ENCODE measurements at regions not wholly inside any gene's neighbourhood (a gene's known extent, or its start where the extent isn't known, plus 50 kb on each side); places are given as distances from the start of the nearest gene placed in this dataset.
A peak's percentile ranks its signal among the peaks of the same experiment; 100 is the strongest.
"Not testable (repeated sequence)": the region's sequence is repeated elsewhere in the genome, so short reads cannot be mapped to it uniquely, and the experiment has no call there.

DNA sequence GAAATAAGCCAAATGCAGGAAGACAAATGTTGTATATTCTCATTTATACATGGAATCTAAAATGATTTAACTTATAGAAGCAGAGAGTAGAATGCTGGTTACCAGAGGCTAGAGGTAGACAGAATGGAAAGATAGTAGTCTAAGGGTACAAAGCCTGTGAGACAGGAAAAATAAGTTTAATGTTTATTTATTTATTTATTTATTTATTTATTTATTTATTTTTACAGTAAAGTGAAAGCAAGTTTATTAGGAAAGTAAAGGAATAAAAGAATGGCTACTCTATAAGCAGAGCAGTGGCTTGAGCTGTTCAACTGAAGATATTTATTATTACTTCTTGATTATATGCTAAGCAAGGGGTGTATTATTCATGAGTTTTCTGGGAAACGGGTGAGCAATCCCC is 203.2 kb downstream of the LAS1L start:
- no peak for DNase-seq (ENCODE audit: low spot score)

DNA sequence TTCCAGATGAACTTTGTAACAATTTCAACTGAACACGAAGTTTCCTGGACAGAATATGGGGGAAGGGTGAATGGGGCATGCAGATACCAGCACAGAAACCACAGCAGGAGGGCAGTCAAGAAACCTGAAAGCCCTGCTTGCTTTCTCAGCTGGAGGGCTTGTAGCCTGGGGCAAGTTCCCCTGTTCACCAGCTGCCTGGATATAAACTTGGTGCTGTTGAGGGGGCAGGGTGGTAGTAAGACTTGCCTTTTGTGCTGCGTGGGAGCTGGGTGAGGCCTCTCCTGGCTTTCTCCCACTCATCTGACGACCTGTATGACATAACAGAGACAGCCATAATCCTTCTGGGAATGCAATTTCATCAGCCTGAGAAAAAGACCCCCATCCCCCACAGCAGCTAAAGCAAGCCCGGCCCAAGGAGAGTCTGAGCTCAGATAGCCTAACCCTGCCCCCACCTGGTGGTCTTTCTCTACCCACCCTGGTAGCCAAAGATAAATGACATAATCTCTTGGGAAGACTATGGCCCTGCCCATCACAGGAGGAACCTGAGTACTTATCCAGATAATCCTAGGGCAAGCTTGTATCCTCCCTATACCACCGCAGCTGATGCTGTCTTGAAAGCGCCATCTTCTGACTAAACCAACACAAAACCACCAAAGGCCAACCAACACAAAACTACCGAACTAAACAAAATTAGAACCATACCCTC is 234.3 kb downstream of the LAS1L start:
- no peak for DNase-seq (ENCODE audit: low spot score)

DNA sequence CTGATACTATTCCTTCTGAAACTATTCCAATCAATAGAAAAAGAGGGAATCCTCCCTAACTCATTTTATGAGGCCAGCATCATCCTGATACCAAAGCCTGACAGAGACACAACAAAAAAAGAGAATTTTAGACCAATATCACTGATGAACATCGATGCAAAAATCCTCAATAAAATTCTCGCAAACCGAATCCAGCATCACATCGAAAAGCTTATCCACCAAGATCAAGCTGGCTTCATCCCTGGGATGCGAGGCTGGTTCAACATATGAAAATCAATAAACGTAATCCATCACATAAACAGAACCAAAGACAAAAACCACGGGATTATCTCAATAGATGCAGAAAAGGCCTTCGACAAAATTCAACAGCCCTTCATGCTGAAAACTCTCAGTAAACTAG is 251.7 kb downstream of the LAS1L start:
- not testable (repeated sequence) for DNase-seq (ENCODE audit: low spot score)

DNA sequence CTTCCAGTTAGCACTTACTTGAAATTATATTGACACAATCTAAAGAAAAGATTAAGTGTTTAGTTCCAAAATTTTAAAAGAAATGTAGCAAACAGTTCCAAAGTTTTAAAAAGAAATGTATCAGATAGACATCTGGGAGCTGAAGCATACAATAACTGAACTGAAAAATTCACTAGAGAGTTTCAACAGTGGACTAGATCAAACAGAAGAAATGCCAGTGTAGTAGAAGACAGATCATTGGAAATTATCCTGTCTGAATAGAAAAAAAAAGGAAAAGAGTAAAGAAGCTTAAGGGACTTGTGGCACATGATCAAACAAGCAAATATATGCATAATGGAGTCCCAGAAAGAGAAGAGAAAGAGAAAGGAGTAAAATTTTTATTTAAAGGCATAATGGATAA is 261.4 kb downstream of the LAS1L start:
- no peak for DNase-seq (ENCODE audit: low spot score)

DNA sequence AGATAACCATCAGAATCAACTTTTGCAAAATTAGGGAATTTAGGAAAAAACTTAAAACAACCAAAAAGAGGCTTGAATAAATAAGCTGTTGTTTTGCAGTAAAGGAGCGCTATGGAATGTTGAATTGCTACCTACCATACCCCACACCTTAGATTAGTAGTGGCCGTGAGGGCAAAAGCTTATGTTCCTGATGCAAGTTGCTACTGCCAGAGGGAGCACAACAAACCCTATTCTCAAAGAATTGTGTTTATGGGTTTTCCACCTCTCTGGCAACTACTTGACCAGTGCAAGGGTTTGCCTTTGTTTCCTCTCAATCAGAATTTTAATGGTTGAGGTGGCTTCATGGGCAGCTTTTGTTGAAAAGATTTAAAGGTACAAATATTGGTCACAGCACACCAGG is 268.1 kb downstream of the LAS1L start:
- no peak for DNase-seq (ENCODE audit: low spot score)

DNA sequence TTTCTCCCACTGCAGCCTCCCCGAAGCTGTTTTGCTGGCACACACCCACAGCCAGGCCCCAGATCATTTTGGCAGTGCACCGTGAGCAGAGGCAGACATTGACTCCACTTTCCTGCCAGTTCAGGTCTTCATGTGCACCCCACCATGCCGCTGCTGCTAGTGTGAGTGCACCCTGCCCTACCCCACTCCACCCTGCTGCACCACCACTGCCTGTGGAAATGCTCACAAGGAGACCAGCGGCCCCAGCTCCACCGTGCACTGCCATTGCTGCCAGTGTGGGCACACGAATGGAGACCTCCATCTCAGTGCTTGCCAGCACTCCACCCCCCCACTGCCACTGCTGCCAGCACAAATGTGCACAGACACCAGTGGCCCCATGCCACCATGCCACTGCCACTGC is 277.6 kb upstream of the ZC4H2 start:
- no peak for DNase-seq (ENCODE audit: low spot score)

DNA sequence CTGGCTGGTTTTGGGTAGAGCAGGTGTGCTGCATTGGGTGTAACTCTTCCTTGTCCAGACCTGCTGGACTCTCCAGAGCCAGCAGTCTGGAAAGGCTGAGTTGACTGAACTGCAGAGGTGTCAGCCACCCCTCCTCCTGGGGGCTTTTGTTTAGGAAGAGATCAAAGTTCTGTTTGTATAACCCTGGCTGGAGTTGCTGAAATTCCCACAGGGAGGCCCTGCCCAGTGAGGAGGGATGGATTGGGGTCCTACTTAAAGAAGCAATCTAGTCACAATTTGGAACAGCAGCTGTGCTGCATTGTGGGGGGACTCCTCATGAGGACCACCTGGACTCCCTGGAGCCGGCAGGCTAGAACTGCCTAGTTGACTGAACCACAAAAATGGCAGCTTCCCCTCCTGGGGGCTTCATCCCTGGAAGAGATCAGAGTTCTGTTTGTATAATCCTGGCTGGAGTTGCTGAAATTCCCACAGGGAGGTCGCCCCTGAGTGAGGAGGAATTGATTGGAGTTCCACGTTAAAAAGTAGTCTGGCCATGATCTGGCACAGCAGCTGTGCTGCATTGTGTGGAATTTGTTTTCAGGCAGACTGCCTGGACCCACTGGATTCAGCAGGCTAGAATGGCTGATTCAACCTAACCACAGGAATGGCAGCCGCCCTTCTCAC is 264.9 kb upstream of the ZC4H2 start:
- DNase-seq (ENCODE audit: low spot score) = peak; percentile 5

DNA sequence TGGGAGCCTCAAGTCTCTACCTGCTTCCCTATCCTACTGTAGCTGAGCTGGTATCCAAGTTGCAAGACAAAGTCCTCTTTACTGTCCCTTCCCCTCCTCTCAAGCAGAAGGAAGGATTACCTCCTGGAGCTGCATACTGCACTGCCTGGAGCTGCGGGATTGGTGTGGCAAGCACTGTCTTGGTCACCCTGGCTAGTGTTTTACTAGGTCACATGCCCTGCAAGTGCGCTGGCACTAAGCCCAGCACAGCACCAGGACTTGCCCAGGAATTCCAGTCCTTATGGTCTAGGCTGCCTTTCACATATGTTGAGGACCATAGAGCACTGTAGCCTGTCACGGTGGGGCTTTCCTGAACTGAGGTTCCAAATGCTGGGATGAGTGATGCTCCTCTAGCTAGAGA is 227.3 kb upstream of the ZC4H2 start:
- no peak for DNase-seq (ENCODE audit: low spot score)

DNA sequence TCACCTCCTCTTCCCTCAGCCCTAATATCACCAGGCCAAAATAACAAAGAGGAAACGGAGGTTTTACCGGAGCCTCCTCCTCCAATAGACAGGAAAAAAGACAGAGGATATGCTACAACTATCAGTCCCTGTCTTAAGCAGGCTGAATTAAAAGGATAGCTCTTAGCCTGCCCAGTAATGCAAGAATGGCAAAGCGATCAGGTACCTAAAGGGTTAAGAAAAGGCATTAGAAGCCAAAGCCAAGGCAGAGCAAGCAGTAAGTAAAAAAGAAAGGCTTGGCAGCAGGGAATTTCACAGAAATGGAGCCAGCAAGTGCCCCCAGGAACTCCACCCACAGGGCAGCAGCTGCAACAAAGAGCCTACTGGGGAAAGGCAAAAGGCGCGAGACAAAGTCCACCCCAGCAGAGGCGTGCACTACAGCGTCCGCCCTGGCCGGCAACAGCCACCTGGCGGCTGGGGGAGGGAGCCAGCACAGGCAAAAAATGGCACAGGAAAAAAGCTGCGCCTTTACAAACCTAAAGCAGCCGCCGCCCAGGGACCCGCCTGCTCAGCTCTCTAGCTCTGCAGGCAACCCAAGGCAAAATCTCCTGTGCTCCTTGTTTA is 220.6 kb upstream of the ZC4H2 start:
- DNase-seq (ENCODE audit: low spot score) = peak; percentile 9

DNA sequence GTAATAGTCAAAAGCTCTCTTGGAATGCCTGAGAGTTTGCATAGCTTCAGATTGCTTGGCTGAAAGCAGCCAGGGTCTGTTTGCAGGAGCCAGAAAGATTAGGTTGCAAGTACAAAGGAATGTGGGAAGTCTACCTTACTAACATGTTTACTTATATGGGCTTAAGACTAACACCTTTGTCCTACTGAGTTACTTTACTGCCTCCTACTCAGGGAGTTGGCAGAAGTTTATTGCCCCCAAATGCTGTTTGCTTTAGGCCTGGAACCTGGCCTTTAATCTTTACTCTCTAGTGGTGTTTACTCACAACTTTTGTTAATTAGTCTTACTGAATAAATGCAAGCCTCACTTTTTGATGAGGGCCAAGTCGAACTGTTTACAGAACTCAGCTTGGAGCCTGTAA is 219.4 kb upstream of the ZC4H2 start:
- DNase-seq (ENCODE audit: low spot score) = no peak

DNA sequence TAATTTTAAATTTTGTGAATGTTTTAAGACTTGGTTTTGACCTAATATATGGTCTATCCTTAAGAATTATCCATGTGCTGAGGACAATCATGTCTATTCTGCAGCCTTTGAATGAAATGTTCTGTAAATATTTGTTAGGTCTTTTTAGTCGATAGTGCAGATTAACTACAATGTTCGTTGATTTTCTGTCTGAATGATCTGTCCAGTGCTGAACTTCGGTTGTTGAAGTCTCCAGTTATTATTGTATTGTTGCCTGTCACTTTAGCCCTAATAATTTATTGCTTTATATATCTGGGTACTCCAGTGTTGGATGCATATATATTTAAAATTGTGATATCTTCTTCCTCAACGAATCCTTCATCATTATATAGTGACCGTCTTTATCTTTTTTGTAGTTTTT is 218.3 kb upstream of the ZC4H2 start:
- no peak for DNase-seq (ENCODE audit: low spot score)

DNA sequence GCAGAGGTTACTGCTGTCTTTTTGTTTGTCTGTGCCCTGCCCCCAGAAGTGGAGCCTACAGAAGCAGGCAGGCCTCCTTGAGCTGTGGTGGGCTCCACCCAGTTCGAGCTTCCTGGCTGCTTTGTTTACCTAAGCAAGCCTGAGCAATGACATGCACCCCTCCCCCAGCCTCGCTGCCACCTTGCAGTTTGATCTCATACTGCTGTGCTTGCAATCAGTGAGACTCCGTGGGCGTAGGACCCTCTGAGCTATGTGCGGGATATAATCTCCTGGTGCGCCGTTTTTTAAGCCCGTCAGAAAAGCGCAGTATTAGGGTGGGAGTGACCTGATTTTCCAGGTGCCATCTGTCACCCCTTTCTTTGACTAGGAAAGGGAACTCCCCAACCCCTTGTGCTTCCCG is 187.1 kb upstream of the ZC4H2 start:
- not testable (repeated sequence) for DNase-seq (ENCODE audit: low spot score)

DNA sequence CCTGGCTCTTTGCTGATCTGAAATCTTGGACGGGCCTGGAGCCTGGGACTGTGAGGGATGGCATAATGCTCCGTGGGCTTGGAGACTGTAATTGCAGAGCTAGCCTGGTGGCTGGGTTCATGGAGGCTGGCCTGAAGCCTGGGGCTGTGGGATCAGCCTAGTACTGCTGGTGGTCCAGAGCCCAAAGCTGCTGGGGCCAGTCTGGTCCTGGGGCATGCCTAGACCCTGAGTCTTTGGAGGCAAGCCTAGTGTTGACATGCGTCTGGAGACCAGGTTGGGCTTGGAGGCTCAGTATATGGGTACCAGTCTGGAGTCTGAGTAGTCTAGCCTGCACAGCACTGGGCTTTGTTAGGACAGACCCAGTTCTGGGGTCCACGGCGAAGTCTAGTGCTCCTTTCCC is 172.0 kb upstream of the ZC4H2 start:
- no peak for DNase-seq (ENCODE audit: low spot score)

DNA sequence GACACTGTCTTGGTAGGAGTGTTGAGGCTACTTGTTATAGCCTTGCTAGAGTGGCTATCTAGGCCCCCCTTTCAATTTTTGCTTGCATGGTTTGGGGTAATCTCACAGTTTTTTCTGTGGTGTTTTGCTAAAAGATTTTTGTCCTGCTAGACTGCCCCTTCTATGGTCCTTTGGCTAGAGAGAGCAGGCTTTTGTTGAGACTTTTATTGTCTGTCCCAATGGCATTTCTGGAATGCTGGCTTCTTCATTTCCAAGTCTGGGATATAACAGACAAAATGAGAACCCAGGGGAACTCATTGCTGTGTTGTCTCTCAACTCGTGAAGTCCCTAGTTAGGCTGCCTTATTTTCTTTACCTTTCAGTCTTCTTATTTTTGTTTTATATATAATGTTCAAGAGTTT is 160.2 kb upstream of the ZC4H2 start:
- DNase-seq (ENCODE audit: low spot score) = no peak

DNA sequence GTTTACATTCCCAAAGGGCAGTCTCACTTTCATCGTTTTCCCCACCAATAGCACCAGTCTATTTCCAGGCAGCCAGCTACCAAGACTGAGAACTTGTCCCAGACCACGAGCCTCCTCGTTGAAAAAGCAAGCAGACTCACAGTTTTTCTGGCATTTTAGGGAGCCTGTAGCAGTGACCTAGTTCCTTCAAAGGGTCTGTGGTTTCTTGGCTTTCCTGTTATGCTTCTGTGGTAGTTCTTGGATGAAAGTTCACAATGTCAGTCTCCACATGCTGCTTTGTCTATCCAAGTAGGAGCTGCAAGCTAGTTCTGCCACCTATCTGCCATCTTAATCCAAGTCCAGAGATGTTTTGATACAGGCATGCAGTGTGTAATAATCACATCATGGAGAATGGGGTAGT is 151.6 kb upstream of the ZC4H2 start:
- no peak for DNase-seq (ENCODE audit: low spot score)

DNA sequence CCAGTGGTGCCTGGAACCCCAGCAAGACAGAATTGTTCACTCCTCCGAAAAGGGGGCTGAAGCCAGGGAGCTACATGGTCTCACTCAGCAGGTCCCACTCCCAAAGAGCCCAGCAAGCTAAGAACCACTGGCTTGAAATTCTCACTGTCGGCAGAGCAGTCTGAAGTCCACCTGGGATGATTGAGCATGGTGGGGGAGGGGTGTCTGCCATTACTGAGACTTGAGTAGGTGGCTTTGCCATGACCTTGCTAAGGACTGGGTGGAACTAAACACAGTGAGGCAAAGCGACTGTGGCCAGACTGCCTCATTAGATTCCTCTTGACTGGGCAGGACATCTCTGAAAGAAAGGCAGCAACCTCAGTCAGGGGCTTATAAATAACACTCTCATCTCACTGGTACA is 122.6 kb upstream of the ZC4H2 start:
- DNase-seq (ENCODE audit: low spot score) = no peak

DNA sequence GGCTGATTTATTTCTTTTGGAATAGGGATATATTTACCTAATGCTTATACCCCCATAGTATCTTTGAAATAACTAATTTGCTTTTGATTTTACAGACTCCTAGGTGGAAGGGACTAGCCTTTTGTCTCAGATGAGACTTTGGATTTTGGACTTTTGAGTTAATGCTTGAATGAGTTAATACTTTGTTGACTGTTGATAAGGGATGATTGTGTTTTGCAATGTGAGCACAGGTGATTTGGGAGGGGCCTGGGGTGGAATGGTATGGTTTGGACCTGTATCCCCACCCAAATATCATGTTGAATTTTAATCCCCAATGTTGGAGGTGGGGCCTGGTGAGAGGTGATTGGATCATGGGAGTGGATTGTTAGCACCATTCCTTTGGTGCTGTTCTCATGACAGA is 117.4 kb upstream of the ZC4H2 start:
- DNase-seq (ENCODE audit: low spot score) = no peak

DNA sequence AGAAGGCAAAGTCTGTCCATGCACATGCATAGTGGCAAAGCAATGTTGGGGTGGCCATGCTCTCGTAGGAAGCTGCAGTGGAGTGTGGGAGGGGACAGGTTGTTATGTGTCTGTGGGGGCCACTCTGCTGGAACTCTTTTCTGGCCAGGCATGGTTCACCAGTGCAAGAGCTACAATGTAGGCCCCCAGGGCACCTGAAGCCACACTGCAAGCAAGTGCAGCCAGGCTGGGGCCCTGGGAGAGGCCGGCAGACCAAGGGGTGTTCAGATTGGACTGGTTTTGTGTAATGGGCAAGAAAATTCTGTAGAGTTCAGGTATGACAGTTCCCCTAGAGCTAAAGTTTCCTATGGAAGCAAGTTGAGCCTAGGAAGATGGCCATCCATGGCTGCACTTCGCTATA is 97.0 kb upstream of the ZC4H2 start:
- no peak for DNase-seq (ENCODE audit: low spot score)

DNA sequence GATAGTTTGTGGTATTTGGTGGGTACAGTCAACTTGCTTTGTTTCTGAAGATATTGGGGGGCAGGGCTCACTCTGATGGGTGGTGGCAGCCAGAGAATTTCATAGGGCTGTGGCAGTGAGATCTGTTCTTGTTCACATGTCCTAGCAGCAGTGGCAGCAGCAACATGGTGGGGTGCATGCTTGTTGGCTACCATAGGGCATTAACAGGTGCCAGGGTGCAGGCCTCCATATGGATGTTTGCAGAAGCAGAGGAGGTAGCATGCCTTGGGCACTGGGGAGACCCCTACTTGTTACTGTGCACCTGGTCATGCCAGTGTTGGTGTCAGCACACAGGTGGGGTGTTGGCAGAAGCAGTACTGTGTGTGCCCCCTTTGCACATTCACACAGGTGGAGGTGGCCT is 96.3 kb upstream of the ZC4H2 start:
- no peak for DNase-seq (ENCODE audit: low spot score)

DNA sequence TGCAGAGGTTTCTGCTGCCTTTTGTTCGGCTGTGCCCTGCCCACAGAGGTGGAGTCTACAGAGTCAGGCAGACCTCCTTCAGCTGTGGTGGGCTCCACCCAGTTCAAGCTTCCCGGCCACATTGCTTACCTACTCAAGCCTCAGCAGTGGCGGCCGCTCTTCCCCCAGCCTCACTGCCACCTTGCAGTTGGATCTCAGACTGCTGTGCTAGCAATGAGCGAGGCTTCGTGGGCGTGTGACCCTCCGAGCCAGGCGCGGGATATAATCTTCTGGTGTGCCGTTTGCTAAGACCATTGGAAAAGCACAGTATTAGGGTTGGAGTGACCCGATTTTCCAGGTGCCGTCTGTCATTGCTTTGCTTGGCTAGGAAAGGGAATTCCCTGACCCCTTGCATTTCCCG is 82.4 kb upstream of the ZC4H2 start:
- DNase-seq (ENCODE audit: low spot score) = not testable (repeated sequence)

DNA sequence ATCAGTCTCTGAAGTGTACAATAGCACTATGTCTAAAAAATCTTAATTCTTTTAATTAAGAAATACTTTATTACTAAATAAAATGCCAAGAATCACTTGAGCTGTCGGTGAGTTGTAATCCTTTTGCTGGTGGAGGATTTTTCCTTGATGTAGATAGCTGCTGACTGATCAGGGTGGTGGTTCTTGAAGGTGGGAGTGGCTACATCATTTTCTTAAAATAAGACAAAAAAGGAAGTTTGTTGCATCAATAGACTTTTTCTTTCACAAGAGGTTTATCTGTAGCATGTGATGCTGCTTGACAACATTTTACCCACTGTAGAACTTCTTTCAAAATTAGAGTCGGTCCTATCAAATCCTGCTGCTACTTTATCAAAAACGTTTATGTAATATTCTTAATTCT is 68.8 kb upstream of the ZC4H2 start:
- no peak for DNase-seq (ENCODE audit: low spot score)

DNA sequence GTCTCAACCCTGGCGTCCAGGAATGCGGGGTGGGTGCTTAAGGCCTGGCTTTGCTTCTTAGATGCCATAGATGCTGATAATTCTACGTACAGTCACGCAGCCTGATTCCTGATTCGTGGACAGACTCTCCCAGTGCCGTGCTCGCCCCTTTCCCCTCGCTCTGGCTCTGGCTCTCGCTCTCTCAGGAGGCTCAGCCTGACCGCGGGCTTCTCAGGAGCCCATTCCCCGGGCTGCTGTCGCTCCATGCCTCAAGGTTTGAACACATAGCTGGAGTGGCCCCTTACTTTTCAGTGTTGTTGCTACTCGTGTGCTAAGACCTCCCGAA is 59.2 kb upstream of the ZC4H2 start:
- no peak for DNase-seq (ENCODE audit: low spot score)

DNA sequence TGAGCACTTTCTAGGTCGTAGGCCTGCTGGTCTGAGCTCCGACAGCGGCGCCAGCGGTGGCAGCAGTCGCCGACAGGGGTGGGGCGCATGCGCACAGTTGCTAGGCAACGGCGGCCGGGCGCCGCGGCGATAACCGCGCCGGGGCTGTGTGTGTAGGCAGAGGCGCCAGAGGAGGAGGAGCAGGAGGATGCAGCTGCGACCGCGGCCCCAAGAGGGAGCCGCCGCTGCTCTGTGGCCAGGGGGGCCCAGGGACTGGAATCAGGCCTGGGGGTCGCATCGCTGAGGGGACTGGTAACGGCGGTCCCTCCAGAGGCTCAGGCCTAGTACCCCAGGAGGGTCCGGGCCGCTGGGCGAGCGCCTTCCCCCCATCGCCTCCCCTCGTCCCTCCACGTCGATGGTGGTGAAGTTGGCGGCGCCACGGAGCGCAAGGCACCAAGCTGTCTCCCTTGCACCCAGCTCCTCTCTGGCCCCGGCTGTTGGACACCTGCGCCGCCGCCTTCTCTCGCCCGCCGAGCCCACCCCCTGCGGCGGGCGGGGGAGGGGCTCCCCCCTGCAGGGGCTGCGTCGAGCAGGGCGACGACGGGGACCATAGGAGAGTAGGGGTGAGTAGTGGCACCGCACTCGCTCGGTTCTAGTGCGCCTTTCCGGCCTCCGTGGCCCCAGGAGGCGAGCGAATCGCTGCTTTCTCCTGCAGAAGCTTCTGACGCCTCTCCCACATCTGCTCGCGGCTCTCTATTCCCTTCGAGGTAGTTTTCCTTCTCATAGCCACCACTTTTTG is 58.6 kb upstream of the ZC4H2 start, which contains the start of gene ZC3H12B:
Gene ZC3H12B, plus strand, starts transcription at position 159 of the 778 bp plus-strand sequence.
- DNase-seq (ENCODE audit: low spot score) = no peak
